DND-41 (cell line): ENCODE measurements at regions not wholly inside any gene's neighbourhood (a gene's known extent, or its start where the extent isn't known, plus 50 kb on each side); places are given as distances from the start of the nearest gene placed in this dataset.

Source experiments
- EZH2 ChIP-seq: IDR thresholded peaks from 3 replicates; pipeline ENCODE4 v1.6.1; 2012; ENCODE audit warnings: borderline replicate concordance, low read depth, mild to moderate bottlenecking, moderate library complexity, low read length, inconsistent platforms; ENCODE audit not compliant: severe bottlenecking
- TF ChIP-seq, protein P1 (sequence below): IDR thresholded peaks from 2 replicates; pipeline ENCODE4 v1.5.1; 2012; ENCODE audit warnings: borderline replicate concordance, low read length, moderate library complexity, mild to moderate bottlenecking; ENCODE audit not compliant: poor library complexity, severe bottlenecking; ENCODE audit errors: extremely low read depth

DNA sequence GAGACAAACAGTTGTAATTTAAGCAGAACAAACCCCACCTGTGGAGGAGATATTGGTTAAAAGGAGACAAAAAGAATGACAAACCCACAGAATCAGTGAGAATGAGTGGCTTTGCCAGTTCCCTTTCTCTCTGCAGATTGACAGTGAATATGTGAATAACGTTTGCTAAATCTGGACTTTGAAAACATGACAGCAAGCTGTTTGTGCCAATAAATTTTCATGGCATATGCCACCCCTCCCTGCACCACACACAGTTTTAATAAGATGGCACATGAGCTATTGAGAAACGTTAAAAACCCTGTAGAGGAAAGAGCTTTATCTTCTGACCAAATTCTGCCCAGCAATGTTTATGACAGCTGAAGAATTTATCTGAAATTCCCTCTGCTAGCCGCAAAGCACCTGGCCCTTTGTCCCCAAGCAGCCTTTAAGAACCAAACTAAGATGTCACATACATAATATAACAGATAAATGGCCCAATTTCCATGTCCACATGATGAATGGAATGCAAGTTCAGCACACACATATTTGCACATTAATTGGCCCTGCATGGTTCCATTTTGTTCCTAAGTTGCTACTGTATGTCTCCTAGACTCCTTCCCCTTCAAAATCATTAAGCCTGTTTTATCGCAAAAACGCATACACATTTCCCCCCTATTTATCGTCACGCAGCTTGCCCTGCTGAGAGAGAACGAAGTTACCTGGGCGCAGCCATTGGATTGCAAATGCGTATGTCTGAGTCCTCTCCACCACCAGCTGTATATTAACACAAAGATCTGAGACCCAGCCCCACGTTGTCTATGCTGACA is 773.5 kb upstream of the EEF2KMT start:
- TF ChIP-seq, protein P1, sequence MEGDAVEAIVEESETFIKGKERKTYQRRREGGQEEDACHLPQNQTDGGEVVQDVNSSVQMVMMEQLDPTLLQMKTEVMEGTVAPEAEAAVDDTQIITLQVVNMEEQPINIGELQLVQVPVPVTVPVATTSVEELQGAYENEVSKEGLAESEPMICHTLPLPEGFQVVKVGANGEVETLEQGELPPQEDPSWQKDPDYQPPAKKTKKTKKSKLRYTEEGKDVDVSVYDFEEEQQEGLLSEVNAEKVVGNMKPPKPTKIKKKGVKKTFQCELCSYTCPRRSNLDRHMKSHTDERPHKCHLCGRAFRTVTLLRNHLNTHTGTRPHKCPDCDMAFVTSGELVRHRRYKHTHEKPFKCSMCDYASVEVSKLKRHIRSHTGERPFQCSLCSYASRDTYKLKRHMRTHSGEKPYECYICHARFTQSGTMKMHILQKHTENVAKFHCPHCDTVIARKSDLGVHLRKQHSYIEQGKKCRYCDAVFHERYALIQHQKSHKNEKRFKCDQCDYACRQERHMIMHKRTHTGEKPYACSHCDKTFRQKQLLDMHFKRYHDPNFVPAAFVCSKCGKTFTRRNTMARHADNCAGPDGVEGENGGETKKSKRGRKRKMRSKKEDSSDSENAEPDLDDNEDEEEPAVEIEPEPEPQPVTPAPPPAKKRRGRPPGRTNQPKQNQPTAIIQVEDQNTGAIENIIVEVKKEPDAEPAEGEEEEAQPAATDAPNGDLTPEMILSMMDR: no peak
- no peak for TF ChIP-seq EZH2
